H9 (cell line): ENCODE measurements at regions not wholly inside any gene's neighbourhood (a gene's known extent, or its start where the extent isn't known, plus 50 kb on each side); places are given as distances from the start of the nearest gene placed in this dataset.

ENCODE experiments used
- DNase-seq: peaks from one replicate; pipeline ENCODE4 v3.0.0-alpha.2; 2017
- H2AFZ ChIP-seq: one replicate; pipeline ENCODE4 v1.6.1; 2013; ENCODE audit warnings: mild to moderate bottlenecking, low read length, control low read depth, moderate library complexity
- H2AK5ac ChIP-seq: 2 replicates; pipeline ENCODE4 v1.6.1; 2013; ENCODE audit warnings: low read length, control low read depth, mixed read lengths; ENCODE audit not compliant: insufficient read length
- H2BK120ac ChIP-seq: one replicate; pipeline ENCODE4 v1.6.1; 2013; ENCODE audit warnings: low read depth, mild to moderate bottlenecking, low read length, control low read depth, inconsistent platforms; ENCODE audit not compliant: poor library complexity, severe bottlenecking
- H2BK12ac ChIP-seq: 2 replicates; pipeline ENCODE4 v1.6.1; 2013; ENCODE audit warnings: low read length, control low read depth, mixed read lengths, low read depth; ENCODE audit not compliant: insufficient read length
- H2BK15ac ChIP-seq: 2 replicates; pipeline ENCODE4 v1.6.1; 2013; ENCODE audit warnings: low read depth, low read length, control low read depth
- H2BK20ac ChIP-seq: one replicate; pipeline ENCODE4 v1.6.1; 2013; ENCODE audit warnings: low read depth, mild to moderate bottlenecking, low read length, control low read depth, inconsistent platforms; ENCODE audit not compliant: poor library complexity, severe bottlenecking
- H2BK5ac ChIP-seq: 2 replicates; pipeline ENCODE4 v1.6.1; 2013; ENCODE audit warnings: low read length, control low read depth, mixed read lengths; ENCODE audit not compliant: insufficient read length
- H3K14ac ChIP-seq: 2 replicates; pipeline ENCODE4 v1.6.1; 2013; ENCODE audit warnings: low read length, control low read depth; ENCODE audit not compliant: insufficient read depth
- H3K18ac ChIP-seq: 2 replicates; pipeline ENCODE4 v1.6.1; 2013; ENCODE audit warnings: low read depth, mild to moderate bottlenecking, mixed read lengths, low read length, control low read depth; ENCODE audit not compliant: insufficient read length
- H3K23ac ChIP-seq: 2 replicates; pipeline ENCODE4 v1.6.1; 2013; ENCODE audit warnings: low read length, control low read depth, mixed read lengths, low read depth; ENCODE audit not compliant: insufficient read length
- H3K23me2 ChIP-seq: 2 replicates; pipeline ENCODE4 v1.6.1; 2013; ENCODE audit warnings: low read depth, mild to moderate bottlenecking, mixed read lengths, low read length, control low read depth; ENCODE audit not compliant: insufficient read length, poor library complexity, severe bottlenecking
- H3K27ac ChIP-seq: 2 replicates; pipeline ENCODE4 v1.5.1; 2013; ENCODE audit warnings: low read length, control low read depth, mixed read lengths, low read depth; ENCODE audit not compliant: insufficient read length
- H3K27me3 ChIP-seq: 2 replicates; pipeline ENCODE4 v1.6.1; 2013; ENCODE audit warnings: low read length, control low read depth, inconsistent platforms; ENCODE audit not compliant: insufficient read depth
- H3K4ac ChIP-seq: 2 replicates; pipeline ENCODE4 v1.6.1; 2013; ENCODE audit warnings: low read depth, mild to moderate bottlenecking, control low read depth, inconsistent platforms, low read length, moderate library complexity
- H3K4me1 ChIP-seq: 2 replicates; pipeline ENCODE4 v1.6.1; 2013; ENCODE audit warnings: low read length, control low read depth, inconsistent platforms; ENCODE audit not compliant: insufficient read depth
- H3K4me2 ChIP-seq: 2 replicates; pipeline ENCODE4 v1.6.1; 2013; ENCODE audit warnings: low read length, control low read depth, mixed read lengths; ENCODE audit not compliant: insufficient read length, insufficient read depth
- H3K56ac ChIP-seq: 2 replicates; pipeline ENCODE4 v1.6.1; 2013; ENCODE audit warnings: low read depth, mild to moderate bottlenecking, mixed read lengths, low read length, control low read depth; ENCODE audit not compliant: insufficient read length
- H3K79me1 ChIP-seq: 2 replicates; pipeline ENCODE4 v1.6.1; 2013; ENCODE audit warnings: low read depth, mild to moderate bottlenecking, moderate library complexity, low read length, control low read depth, inconsistent platforms; ENCODE audit not compliant: insufficient read depth, poor library complexity, severe bottlenecking
- H3K79me2 ChIP-seq: 2 replicates; pipeline ENCODE4 v1.6.1; 2013; ENCODE audit warnings: low read length, control low read depth, inconsistent platforms; ENCODE audit not compliant: insufficient read depth
- H3K9ac ChIP-seq: 2 replicates; pipeline ENCODE4 v1.6.1; 2013; ENCODE audit warnings: low read length, control low read depth, mixed read lengths; ENCODE audit not compliant: insufficient read length; ENCODE audit errors: extremely low read depth
- H3K9me3 ChIP-seq: one replicate; pipeline ENCODE4 v1.6.1; 2013; ENCODE audit warnings: low read depth, low read length, inconsistent platforms; ENCODE audit not compliant: control insufficient read depth
- H3T11ph ChIP-seq: one replicate; pipeline ENCODE4 v1.6.1; 2013; ENCODE audit warnings: mild to moderate bottlenecking, low read length, control low read depth, inconsistent platforms
- H4K20me1 ChIP-seq: one replicate; pipeline ENCODE4 v1.6.1; 2013; ENCODE audit not compliant: control insufficient read depth, insufficient read length, insufficient read depth
- H4K5ac ChIP-seq: 2 replicates; pipeline ENCODE4 v1.6.1; 2013; ENCODE audit warnings: low read depth, mild to moderate bottlenecking, mixed read lengths, low read length, control low read depth; ENCODE audit not compliant: insufficient read length
- H4K8ac ChIP-seq: replicated peaks from 2 replicates; pipeline ENCODE4 v1.6.1; 2013; ENCODE audit warnings: low read length, control low read depth, mixed read lengths, low read depth; ENCODE audit not compliant: insufficient read length
- H4K91ac ChIP-seq: 2 replicates; pipeline ENCODE4 v1.6.1; 2013; ENCODE audit warnings: low read depth, mild to moderate bottlenecking, moderate library complexity, mixed read lengths, low read length, control low read depth; ENCODE audit not compliant: insufficient read length
- H3K27ac Mint-ChIP-seq, 3 experiments: 2 replicates in 2 of 3; 3 replicates in 1 of 3; pipeline ENCODE4 v1.8.0; 2020 to 2021; ENCODE audit warnings: mixed read lengths in 3 of 3, mild to moderate bottlenecking in 1 of 3, moderate library complexity in 1 of 3
- H3K27me3 Mint-ChIP-seq: 2 replicates; pipeline ENCODE4 v1.8.0; 2021; ENCODE audit warnings: low read depth, mild to moderate bottlenecking, moderate library complexity, mixed read lengths
- H3K36me3 Mint-ChIP-seq, 3 experiments: 2 replicates in 2 of 3; 3 replicates in 1 of 3; pipeline ENCODE4 v1.8.0; 2020 to 2021; ENCODE audit warnings: low read depth in 3 of 3, mixed read lengths in 3 of 3; ENCODE audit not compliant: insufficient read depth in 1 of 3
- H3K4me1 Mint-ChIP-seq, 2 experiments: 2 replicates each; pipeline ENCODE4 v1.8.0; 2020; ENCODE audit warnings: mixed read lengths in 2 of 2
- H3K4me3 Mint-ChIP-seq, 2 experiments: 2 replicates in 1 of 2; 3 replicates in 1 of 2; pipeline ENCODE4 v1.8.0; 2020 to 2021; ENCODE audit warnings: mild to moderate bottlenecking in 2 of 2, mixed read lengths in 2 of 2, moderate library complexity in 1 of 2
- H3K9me3 Mint-ChIP-seq, 2 experiments: 2 replicates in 1 of 2; 3 replicates in 1 of 2; pipeline ENCODE4 v1.8.0; 2020; ENCODE audit warnings: mild to moderate bottlenecking in 2 of 2, mixed read lengths in 2 of 2, moderate library complexity in 1 of 2
- CTCF ChIP-seq: fragments of 200-600 bp; sonication (generic); conservative IDR thresholded peaks from 3 replicates; pipeline ENCODE4 v1.8.0; 2021; ENCODE audit warnings: antibody characterized with exemption, mild to moderate bottlenecking
- WGBS: extraction: QIAGEN DNeasy Blood & Tissue Kit; methylation state at CpG from one replicate; pipeline ENCODE4 v1.1.7; 2013; ENCODE audit warnings: missing lambda C conversion rate, low lambda C conversion rate, mixed read lengths; ENCODE audit not compliant: insufficient read length; ENCODE audit errors: extremely low coverage; 5-methylcytosine and 5-hydroxymethylcytosine counted together

- no peak overlapping the region for H4K8ac ChIP-seq
- H4K20me1 ChIP-seq: no peaks in the 10 kb centered on the region
- no peak overlapping the region for H3K27ac ChIP-seq
- no peak overlapping the region for H2BK15ac ChIP-seq
- H3K4me1 ChIP-seq: peaks cover 3% of the 10 kb centered on the region; the same call in 1 of the 2 replicates
- H2BK12ac ChIP-seq: no peak overlapping the region
- H3K23me2 ChIP-seq: no peaks in the 10 kb centered on the region
- no peak overlapping the region for H3K4me3 Mint-ChIP-seq
- H3K27me3 ChIP-seq: no peaks in the 10 kb centered on the region
- H3K79me1 ChIP-seq: no peaks in the 10 kb centered on the region
- H3K36me3 Mint-ChIP-seq: no peaks in the 10 kb centered on the region
- H3K18ac ChIP-seq: no peak overlapping the region
- H3K9ac ChIP-seq: no peak overlapping the region
- H2BK20ac ChIP-seq: no peak overlapping the region
- H2AK5ac ChIP-seq: no peak overlapping the region
- no peak overlapping the region for H4K5ac ChIP-seq
- no peak overlapping the region for H3K4ac ChIP-seq
- no peak overlapping the region for H2BK120ac ChIP-seq
- TF ChIP-seq CTCF: no peak
- no peak overlapping the region for H3K14ac ChIP-seq
- H3K27me3 Mint-ChIP-seq: no peaks in the 10 kb centered on the region
- H3K4me1 Mint-ChIP-seq: peaks cover 12 to 21% of the 10 kb centered on the region in 2 experiments
- no peak for DNase-seq
- no peak overlapping the region for H2BK5ac ChIP-seq
- H3K79me2 ChIP-seq: no peaks in the 10 kb centered on the region
- H3K9me3 Mint-ChIP-seq: no peaks in the 10 kb centered on the region
- H3K23ac ChIP-seq: no peak overlapping the region
- H4K91ac ChIP-seq: no peak overlapping the region
- no peaks in the 10 kb centered on the region for H3K9me3 ChIP-seq
- H3K4me2 ChIP-seq: no peak overlapping the region
- no peak overlapping the region for H2AFZ ChIP-seq
- no CpG with 5 or more reads among the region's 1 CpG for whole genome bisulfite sequencing
- H3K56ac ChIP-seq: no peak overlapping the region
- no peak overlapping the region for H3T11ph ChIP-seq
- no peak overlapping the region for H3K27ac Mint-ChIP-seq
These were observed 259.1 kb downstream of the LNPK start for GRCh38 chr2:175743011-175743410.
